NB4 (cell line): ENCODE measurements at regions not wholly inside any gene's neighbourhood (a gene's known extent, or its start where the extent isn't known, plus 50 kb on each side); places are given as distances from the start of the nearest gene placed in this dataset.

ENCODE experiments used
- POLR2A ChIP-seq: IDR thresholded peaks from 2 replicates; pipeline ENCODE4 v1.6.1; 2011; ENCODE audit warnings: mild to moderate bottlenecking; ENCODE audit not compliant: insufficient read length; ENCODE audit errors: extremely low read depth
- TF ChIP-seq, protein P1 (sequence below): IDR thresholded peaks from one replicate; pipeline ENCODE4 v1.5.1; 2012; ENCODE audit warnings: low read depth, low read length

DNA sequence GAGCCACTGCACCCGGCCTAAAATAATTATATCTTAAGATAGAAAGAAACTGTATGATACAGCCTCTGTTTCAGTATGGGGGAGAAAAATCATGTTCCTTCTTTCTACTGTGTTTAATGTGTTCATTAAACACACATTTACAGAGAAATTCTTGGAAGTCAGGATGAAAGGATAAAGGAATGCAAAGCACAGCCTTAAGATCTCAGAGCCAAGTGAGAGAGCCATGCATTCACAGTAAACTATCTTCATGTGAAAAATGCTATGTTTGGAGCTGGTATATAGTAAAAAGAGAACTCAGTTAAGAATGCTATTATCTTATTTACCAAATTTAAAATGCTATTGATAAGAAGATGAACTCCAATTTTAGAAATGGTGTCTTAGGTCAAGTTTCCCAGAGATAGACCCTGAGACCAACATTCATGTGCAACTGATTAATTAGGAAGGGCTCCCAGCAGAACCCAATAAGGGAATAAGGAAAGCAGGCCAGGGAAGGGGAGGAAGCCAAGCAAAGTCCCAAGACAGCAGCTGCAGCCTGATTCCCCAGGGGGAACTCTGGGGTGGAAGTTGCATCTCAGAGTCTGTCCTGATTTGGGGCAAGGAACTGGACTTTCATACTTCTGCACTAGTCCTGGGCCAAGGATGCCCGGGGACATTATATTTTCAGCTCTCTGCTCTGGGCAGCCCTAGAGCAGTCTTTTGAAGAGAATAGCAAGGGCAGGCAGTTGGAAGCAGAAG is 130.0 kb upstream of the ZNF648 start:
- TF ChIP-seq, protein P1, sequence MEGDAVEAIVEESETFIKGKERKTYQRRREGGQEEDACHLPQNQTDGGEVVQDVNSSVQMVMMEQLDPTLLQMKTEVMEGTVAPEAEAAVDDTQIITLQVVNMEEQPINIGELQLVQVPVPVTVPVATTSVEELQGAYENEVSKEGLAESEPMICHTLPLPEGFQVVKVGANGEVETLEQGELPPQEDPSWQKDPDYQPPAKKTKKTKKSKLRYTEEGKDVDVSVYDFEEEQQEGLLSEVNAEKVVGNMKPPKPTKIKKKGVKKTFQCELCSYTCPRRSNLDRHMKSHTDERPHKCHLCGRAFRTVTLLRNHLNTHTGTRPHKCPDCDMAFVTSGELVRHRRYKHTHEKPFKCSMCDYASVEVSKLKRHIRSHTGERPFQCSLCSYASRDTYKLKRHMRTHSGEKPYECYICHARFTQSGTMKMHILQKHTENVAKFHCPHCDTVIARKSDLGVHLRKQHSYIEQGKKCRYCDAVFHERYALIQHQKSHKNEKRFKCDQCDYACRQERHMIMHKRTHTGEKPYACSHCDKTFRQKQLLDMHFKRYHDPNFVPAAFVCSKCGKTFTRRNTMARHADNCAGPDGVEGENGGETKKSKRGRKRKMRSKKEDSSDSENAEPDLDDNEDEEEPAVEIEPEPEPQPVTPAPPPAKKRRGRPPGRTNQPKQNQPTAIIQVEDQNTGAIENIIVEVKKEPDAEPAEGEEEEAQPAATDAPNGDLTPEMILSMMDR: no peak
- no peak for TF ChIP-seq POLR2A
